HuH-7.5 (cell line): ENCODE measurements at regions not wholly inside any gene's neighbourhood (a gene's known extent, or its start where the extent isn't known, plus 50 kb on each side); places are given as distances from the start of the nearest gene placed in this dataset.
"Not testable (repeated sequence)": the region's sequence is repeated elsewhere in the genome, so short reads cannot be mapped to it uniquely, and the experiment has no call there.

Source experiments
- DNase-seq: peaks from one replicate; pipeline ENCODE4 v3.0.0; 2011; ENCODE audit warnings: low spot score

DNA sequence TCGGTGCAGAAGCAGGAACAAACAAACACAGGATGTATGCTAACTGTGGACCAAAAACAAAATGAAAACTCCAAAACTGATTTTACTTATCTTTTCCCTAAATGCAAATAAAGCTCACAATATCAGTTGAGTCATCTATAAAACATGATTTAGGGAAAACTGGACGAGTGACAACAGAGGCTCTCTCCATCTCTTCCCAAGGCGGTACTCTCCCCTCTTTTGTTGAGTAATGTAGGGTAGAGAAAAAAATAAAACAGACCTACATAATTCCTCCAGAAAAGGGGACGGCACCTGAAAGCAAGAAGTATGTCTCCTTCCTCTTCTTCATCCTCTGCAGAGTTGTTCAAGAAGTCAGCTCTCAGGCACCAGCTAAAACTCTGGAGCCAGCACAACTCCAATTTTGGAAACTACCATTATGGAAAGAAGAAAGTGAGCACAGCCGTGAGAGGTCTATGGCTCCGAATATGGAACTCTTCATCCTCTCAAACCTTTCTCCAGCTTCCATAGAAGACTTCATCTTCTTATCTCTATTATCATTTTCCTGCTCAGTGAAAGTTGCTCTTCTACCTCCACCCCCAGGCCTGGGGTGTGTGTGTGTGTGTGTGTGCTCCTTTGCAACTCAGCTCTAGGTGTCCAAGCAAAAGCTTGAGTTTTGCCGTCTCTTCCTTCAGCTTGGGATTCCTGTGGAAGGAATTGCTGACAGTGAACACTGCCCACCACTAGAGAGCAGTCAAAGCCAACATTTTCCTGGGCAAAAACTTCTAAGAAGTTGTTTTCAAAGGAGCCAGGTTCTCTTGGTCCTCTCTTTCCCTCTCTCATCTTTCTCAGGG lies 155.4 kb downstream of the DIO2 start:
- peak; percentile 0 for DNase-seq

- DNase-seq: no peak
Measured at GRCh38 chr14:80055226-80055625, 156.1 kb downstream of the DIO2 start.

- no peak for DNase-seq
Measured at GRCh38 chr14:80054020-80054419, 157.3 kb downstream of the DIO2 start.

- DNase-seq: no peak
Measured at GRCh38 chr14:80049055-80049454, 162.2 kb downstream of the DIO2 start.

DNA sequence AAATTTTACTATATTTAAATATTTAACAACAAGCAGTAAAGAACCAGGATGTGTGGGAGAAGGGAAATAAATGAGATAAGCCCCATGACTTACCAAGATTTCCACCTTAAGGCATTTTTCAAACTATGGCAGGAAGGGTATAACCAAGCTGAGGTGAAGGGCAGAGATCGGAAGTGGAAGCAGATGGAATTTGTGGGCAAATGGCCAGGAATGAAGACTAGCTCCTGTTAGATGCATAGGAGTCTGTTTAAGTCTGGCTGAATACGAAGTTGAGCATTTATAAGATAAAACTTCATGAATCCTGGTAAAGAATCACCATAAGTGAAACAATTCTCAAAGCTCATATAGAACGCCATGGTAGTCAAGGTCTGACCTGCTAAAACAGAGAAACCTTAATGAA lies 163.5 kb downstream of the DIO2 start:
- DNase-seq: no peak

- DNase-seq: no peak
Measured at GRCh38 chr14:80037349-80037748, 174.0 kb downstream of the DIO2 start.

DNA sequence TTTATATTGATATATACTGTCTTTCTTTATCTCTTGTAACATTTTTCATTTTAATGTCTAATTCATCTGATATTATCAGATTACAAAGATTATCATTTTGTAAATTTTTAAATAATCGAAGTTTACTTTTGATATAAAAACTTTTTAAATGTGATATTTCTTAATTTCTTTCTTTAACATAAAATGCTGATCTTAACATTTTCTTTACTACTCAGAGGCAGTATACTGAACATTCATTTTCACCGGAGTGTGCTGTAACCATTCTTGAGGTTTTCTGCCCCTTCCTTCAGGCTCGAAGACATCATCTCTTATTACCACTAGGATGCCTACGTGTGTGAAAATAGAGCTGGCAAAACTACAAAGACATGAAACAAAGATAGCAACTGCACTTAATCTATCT lies 186.9 kb downstream of the DIO2 start:
- no peak for DNase-seq

- not testable (repeated sequence) for DNase-seq
Measured at GRCh38 chr14:80018476-80018875, 192.8 kb downstream of the DIO2 start.

DNA sequence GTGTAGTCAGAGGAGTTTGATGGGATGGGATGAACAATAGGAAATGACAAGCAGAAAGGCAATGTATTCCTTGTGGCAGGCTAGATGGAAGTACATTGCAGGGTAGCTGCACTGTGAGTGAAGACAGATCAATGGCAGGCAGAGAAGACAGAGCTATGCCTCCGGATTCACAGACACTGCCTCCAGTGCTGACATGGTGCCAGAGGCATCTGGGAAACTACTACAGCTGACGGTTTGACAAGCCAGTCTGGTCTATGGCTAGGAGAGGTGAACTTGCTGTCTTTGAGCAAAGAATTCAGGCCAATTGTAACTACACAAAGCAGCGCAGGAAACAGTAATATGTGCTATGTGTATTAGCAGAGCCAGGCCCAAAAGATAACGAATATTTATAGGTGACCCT lies 193.5 kb downstream of the DIO2 start:
- no peak for DNase-seq

- not testable (repeated sequence) for DNase-seq
Measured at GRCh38 chr14:80010245-80010644, 201.1 kb downstream of the DIO2 start.

DNA sequence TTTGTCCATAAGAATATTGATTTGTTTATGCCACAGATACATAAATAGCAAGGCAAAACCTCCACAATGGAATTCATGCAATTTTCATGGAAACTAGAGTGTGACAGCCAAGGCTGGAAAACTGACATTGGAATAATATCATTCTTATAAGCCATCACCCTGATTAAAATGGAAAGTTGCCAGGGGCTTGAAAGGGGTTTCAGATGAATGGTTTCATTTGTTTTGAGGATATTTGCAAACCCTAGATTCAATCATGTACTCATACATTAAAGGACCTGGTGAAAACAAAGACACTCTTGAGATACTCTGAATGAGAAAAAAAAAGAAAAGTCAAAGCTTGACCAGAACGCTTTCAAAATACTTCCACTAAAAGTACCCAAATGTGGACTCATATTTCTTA lies 205.7 kb downstream of the DIO2 start:
- no peak for DNase-seq

DNA sequence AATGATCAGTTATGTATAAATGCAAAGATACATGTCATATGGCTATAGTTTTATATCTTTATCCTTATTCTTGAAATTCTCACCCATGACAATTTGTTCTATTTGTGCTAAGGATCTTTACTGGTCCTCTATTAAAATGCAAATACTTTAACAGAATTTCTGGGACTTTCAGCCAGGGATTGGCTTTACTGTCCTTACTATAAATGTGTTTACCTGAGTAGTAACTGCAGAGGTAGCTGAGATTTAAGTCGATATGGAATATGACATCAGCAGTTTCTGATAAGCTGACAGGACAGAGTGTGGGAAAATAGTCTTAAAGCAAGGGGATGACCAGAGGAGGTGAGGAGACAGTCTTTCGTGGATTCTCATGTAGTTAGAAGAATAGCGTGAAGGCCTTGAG lies 206.4 kb downstream of the DIO2 start:
- no peak for DNase-seq

GRCh38 chr14:80003138-80003537 lies 208.2 kb downstream of the DIO2 start:
- no peak for DNase-seq

DNA sequence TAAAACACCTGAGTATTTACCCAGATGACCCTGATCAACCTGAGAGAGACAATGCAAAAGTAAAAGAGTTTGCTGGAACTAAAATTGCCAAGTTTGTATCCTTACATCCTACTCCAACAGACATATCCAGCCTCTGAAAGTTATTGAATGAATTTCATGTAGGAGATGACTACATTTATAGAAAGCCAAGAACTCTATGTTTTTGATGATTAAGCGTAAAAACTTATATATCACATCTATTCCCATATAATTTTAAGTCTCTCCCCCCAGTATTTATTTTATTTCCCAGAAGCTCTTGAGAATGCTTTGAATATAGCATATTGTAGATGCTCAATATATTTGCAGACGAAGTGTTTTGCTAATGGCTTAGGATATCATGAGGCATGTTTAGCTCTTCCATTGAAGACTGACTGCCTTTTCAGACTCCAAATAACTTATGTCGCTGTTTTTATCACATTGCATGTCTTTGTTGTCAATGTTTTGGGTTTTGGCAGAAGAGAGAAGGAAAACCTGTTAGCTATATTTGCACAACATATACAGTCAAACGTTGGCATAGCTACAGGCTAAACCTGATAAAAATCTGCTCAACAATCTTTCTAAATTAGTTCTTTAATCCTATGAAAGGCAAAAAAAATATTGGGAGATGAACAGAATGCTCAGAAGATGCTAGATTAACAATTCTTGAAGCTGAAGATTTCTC lies 213.6 kb downstream of the DIO2 start:
- DNase-seq: no peak

DNA sequence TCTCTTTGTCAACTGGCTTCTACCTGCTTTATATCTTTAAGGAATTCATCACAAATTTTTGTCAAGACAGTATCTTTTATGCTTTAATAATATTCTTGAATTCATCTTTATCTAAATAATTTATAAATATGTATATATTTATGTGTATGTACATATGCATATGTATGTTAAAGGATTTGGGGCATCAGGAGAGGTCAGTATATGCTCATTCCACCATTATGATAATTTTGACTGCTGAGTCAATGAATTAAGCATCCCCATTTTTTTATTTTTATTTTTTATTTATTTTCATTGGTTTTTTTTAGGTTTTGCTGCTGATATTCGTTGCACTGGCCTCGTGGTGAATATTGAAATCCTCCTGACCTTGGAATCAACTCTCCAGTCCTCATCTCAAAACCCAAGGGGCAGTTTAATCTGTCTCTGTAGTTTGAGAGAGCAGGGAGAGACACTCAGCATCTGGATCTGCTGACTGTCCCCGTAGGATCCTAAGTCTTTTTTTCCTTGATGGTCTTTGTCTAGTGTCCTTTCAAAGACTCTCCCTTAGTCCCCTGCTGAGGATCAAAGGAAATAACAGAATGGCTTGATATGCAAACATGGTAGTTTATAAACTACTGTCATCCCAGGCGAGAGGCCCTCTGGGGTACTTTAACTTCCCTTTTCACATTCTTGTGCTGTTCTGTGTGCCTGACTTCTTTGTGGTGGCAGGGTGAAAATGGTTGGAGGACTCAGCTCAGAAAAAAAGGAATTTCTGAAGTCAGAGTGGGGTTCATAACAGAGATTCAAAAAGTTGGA lies 218.7 kb downstream of the DIO2 start:
- no peak for DNase-seq

GRCh38 chr14:79991866-79992265 lies 219.4 kb downstream of the DIO2 start:
- no peak for DNase-seq

DNA sequence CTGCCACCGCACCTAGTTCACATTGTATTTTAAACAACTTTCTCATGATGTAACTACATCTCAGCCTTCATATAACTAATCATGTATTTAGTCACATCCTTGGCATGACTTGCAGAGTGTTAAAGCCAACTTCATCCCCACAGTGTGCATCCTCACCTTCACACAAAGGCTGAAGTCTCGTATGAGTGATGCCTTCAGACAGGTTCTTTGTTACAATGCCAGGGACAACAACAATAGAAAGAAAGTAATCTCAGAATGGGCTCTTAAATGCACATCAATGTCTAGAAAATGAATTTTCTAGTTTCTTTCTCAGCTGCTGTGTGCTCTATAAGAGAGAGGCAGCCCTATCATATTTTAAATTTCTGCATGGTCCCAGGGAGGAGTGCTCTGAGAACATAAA lies 221.3 kb downstream of the DIO2 start:
- no peak for DNase-seq

DNA sequence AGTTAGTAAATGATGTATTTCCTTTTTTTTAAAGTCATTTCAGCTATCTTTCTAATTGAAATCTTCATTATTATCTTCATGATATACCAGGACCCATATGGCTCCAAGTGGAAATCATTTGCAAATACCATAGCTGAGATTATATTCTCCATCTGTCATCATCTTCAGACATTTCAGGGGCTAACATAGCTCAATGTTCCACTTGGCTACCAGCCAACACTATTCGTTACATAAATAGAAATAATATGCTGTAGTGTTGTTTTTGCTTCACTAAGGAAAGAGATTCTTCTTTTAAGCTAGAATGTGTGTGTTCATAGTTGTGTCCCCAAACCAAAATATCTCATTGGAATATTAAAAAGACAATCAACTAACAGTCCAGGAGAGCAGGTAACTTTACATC lies 225.1 kb downstream of the DIO2 start:
- no peak for DNase-seq

DNA sequence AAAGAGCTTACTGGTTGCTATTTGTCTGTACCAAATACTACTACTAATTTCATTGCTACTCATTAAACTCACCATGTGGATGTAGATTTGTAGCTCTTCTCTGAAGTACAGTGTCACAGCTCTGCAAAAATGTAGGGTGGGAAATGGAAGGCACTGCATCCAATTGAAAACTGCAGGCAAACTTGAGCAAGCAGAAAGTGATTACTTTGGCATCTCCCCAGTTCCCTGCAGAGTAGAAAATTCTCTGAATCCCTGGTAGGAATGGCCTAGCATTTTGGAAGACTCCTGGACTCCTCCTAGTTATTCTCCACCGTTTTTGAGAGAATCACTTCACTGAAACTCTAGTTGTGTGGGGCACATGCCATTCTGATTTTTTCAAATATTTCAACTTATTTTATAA lies 239.1 kb downstream of the DIO2 start:
- DNase-seq: no peak

DNA sequence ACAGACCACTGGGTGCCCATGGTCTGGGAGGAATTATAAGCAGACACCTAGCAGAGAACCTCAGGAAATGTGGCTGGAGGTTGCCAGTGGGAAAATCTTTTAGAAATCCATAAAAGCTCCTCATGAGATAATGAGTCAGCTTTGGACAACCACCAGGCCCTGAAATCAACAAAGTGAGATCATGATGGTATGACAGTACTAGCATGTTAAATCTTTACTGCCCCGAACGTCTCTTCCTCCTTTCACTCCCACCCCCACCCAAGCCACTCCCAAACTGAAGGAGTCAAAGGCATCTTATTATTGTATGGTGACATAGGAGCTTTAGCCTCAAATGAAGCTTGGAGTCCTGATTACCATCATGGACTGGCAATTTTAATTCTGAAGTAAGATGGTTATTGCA lies 240.0 kb downstream of the DIO2 start:
- DNase-seq: no peak

DNA sequence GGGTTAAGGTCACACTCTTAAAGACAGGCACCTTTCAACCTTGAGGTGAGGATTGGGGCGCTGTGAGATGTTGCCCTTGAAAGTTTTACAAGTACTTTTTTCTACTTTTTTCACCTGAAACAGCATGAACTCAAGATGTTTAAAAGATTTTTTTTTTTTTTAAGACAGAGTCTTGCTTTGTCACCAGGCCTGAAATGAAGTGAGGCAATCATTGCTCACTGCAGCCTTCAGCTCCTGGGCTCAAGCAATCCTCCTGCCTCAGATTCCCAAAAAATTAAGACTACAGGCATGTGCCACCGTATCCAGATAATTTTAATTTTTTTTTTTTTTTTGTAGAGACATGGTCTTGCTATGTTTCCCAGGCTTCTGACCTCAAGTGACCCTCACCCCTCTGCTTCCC lies 243.9 kb downstream of the DIO2 start:
- DNase-seq: no peak

DNA sequence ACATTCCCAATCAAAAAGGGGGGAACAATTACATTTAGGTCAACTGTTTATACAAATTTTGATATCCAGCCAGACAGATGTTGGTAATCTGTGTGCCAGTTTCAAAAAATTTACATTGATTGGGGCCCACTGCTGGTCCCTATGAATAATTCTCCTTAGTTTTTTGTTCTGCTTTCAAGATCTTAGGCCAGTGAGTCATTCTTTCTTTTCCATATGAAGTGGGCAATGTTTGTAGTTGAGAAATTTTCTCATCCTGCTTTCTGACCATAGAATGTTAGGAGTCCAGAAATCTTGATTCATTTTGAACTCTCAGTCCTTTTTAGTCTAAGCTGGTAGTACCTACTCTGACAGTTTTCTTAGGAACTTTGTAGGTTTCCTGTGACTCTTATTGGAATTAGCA lies 244.3 kb downstream of the DIO2 start:
- no peak for DNase-seq

DNA sequence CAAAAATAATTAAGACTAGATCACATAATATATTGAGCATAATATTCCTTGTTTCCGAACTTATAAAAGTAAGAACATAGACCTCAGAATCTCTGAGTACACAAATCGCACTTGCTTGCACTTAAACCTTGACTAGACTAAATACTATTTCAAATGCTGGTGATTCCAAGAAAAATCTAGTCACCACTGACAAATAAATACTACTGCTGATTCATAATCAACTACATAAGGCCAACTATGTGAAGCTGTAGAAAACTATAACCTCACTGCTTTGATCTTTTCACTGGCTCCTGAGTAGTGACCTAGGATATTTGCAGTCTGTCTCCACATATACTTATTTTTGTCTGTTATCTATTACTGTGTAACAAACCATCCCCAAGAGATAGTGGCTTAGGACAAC lies 245.4 kb downstream of the DIO2 start:
- DNase-seq: no peak
